Panc1 (cell line): ENCODE measurements at regions not wholly inside any gene's neighbourhood (a gene's known extent, or its start where the extent isn't known, plus 50 kb on each side); places are given as distances from the start of the nearest gene placed in this dataset.

ENCODE experiments used
- ATAC-seq: fragments of 200-7000 bp; cut with Tn5 transposase; 2 replicates; pipeline ENCODE4 v1.9.1; 2020; ENCODE audit warnings: mild to moderate bottlenecking, moderate library complexity
- BruUV-seq: library from RNA; stranded (reverse); fragments of 400-500 nt; replicated peaks from 2 replicates; lab custom pipeline; 2021; lab: Mats Ljungman, UMichigan
- CTCF ChIA-PET: fragments of 300-600 bp; sonication (Branson Sonifier 250); formaldehyde crosslinking; loops from one replicate; lab custom pipeline; 2022; ENCODE audit warnings: antibody characterized with exemption; lab: Charles Lee
- POLR2A ChIA-PET: fragments of 300-600 bp; sonication (Branson Sonifier 250); formaldehyde crosslinking; loops from one replicate; lab custom pipeline; 2022; ENCODE audit warnings: antibody characterized with exemption; lab: Charles Lee
- DNase-seq: peaks from one replicate; pipeline ENCODE4 v3.0.0-alpha.2; 2010; ENCODE audit warnings: low read depth, low spot score
- H3K27ac ChIP-seq: 2 replicates; pipeline ENCODE4 v1.5.1; 2011; ENCODE audit warnings: mild to moderate bottlenecking, low read length, inconsistent platforms
- H3K27me3 ChIP-seq: fragments of 200-500 bp; sonication (Bioruptor generic); 2 replicates; pipeline ENCODE4 v1.6.0; 2014; ENCODE audit warnings: low read length, inconsistent platforms; ENCODE audit not compliant: control insufficient read depth, insufficient read depth
- H3K36me3 ChIP-seq: fragments of 200-500 bp; sonication (Bioruptor generic); 2 replicates; pipeline ENCODE4 v1.5.1; 2014; ENCODE audit warnings: inconsistent platforms, mild to moderate bottlenecking, low read length, moderate library complexity; ENCODE audit not compliant: control insufficient read depth, insufficient read depth
- H3K4me1 ChIP-seq: 2 replicates; pipeline ENCODE4 v1.5.1; 2011; ENCODE audit warnings: inconsistent platforms, mild to moderate bottlenecking, low read length, moderate library complexity; ENCODE audit not compliant: control insufficient read depth, insufficient read depth
- H3K4me3 ChIP-seq, 2 experiments: 2 replicates each; pipeline ENCODE4 v1.5.1; 2011 to 2012; ENCODE audit warnings: low read depth in 2 of 2, low read length in 2 of 2, mild to moderate bottlenecking in 2 of 2, inconsistent platforms in 1 of 2, moderate library complexity in 1 of 2
- H3K9me3 ChIP-seq: fragments of 200-500 bp; sonication (Bioruptor generic); 2 replicates; pipeline ENCODE4 v1.5.1; 2014; ENCODE audit warnings: low read depth, mild to moderate bottlenecking, inconsistent platforms, low read length, moderate library complexity; ENCODE audit not compliant: control insufficient read depth, insufficient read depth
- POLR2AphosphoS5 ChIP-seq: IDR thresholded peaks from 2 replicates; pipeline ENCODE4 v1.6.1; 2012; ENCODE audit warnings: mild to moderate bottlenecking, low read depth, low read length, moderate library complexity
- SIN3A ChIP-seq: IDR thresholded peaks from 2 replicates; pipeline ENCODE4 v1.6.1; 2012; ENCODE audit warnings: low read depth, mild to moderate bottlenecking, low read length, moderate library complexity, borderline replicate concordance; ENCODE audit not compliant: insufficient read depth
- TCF7L2 ChIP-seq: IDR thresholded peaks from 2 replicates; pipeline ENCODE4 v1.6.1; 2011; ENCODE audit warnings: mild to moderate bottlenecking, low read depth, low read length, inconsistent platforms
- in situ Hi-C: cut with HindIII; loops from 2 replicates; pipeline ENCODE4 v1.10.0; 2016; ENCODE audit warnings: low sequenced_read_pairs, low pct_unique_long_range_greater_than_20kb
- intact Hi-C: fragments of 100-400 bp; cut with micrococcal nuclease; formaldehyde crosslinking; loops from one replicate; pipeline ENCODE4 v1.10.0; 2022; ENCODE audit not compliant: unreplicated experiment
- TF ChIP-seq, protein P1 (sequence below): fragments of 450-650 bp; IDR thresholded peaks from 2 replicates; pipeline ENCODE4 v1.5.1; 2017; ENCODE audit warnings: mild to moderate bottlenecking
- TF ChIP-seq, protein P2 (sequence below), 2 experiments: IDR thresholded peaks; 2 replicates each; pipeline ENCODE4 v1.6.1; 2011 to 2012; ENCODE audit warnings: low read depth in 2 of 2, control low read depth in 1 of 2, low read length in 1 of 2, mild to moderate bottlenecking in 1 of 2, moderate library complexity in 1 of 2; ENCODE audit not compliant: insufficient read depth in 1 of 2

DNA sequence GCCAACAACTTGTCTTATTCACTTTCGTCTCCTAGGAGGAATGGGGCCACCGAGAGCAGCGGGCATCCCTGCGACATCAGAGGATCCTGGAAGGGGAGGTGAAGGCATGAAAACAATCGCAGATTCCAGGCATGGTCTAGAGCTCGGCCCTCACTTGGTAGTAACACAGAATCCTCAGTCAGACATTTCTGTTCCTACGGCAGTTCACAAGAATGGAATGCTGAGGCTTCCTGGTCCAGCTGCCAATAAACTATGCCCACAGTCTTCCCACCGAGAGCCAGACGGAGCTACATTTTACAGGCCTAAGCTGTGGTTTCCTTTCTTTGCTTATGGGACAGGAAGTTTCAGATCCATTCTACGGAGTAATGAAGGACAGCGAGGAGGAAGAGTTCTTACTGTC is 75.8 kb downstream of the OR13A1 start:
- DNase-seq (no peak), ATAC-seq (no peak)
- BruUV-seq, result no TSS peak
- Histone ChIP-seq H3K4me3 (no peak overlapping the region), H3K36me3 (no peaks in the 10 kb centered on the region), H3K27me3 (peaks cover 4% of the 10 kb centered on the region; the same call in 1 of the 2 replicates), H3K27ac (no peak overlapping the region), H3K9me3 (no peaks in the 10 kb centered on the region), H3K4me1 (no peaks in the 10 kb centered on the region)
- TF ChIP-seq POLR2AphosphoS5 (no peak), SIN3A (no peak), TCF7L2 (no peak)
- TF ChIP-seq, protein P1, sequence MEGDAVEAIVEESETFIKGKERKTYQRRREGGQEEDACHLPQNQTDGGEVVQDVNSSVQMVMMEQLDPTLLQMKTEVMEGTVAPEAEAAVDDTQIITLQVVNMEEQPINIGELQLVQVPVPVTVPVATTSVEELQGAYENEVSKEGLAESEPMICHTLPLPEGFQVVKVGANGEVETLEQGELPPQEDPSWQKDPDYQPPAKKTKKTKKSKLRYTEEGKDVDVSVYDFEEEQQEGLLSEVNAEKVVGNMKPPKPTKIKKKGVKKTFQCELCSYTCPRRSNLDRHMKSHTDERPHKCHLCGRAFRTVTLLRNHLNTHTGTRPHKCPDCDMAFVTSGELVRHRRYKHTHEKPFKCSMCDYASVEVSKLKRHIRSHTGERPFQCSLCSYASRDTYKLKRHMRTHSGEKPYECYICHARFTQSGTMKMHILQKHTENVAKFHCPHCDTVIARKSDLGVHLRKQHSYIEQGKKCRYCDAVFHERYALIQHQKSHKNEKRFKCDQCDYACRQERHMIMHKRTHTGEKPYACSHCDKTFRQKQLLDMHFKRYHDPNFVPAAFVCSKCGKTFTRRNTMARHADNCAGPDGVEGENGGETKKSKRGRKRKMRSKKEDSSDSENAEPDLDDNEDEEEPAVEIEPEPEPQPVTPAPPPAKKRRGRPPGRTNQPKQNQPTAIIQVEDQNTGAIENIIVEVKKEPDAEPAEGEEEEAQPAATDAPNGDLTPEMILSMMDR, result no peak
- TF ChIP-seq, protein P2, sequence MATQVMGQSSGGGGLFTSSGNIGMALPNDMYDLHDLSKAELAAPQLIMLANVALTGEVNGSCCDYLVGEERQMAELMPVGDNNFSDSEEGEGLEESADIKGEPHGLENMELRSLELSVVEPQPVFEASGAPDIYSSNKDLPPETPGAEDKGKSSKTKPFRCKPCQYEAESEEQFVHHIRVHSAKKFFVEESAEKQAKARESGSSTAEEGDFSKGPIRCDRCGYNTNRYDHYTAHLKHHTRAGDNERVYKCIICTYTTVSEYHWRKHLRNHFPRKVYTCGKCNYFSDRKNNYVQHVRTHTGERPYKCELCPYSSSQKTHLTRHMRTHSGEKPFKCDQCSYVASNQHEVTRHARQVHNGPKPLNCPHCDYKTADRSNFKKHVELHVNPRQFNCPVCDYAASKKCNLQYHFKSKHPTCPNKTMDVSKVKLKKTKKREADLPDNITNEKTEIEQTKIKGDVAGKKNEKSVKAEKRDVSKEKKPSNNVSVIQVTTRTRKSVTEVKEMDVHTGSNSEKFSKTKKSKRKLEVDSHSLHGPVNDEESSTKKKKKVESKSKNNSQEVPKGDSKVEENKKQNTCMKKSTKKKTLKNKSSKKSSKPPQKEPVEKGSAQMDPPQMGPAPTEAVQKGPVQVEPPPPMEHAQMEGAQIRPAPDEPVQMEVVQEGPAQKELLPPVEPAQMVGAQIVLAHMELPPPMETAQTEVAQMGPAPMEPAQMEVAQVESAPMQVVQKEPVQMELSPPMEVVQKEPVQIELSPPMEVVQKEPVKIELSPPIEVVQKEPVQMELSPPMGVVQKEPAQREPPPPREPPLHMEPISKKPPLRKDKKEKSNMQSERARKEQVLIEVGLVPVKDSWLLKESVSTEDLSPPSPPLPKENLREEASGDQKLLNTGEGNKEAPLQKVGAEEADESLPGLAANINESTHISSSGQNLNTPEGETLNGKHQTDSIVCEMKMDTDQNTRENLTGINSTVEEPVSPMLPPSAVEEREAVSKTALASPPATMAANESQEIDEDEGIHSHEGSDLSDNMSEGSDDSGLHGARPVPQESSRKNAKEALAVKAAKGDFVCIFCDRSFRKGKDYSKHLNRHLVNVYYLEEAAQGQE (IDR thresholded peaks at IDR 0.05; ENCODE audit: insufficient read depth in 1 of 2, low read depth in 2 of 2, low read length in 1 of 2), result no peak
- intact Hi-C loops, result loop anchor here (5.0 kb wide), 1 partner anchor 232 kb away; no protein-coding TSS in a partner anchor
- POLR2A ChIA-PET, result no interaction called here
- in situ Hi-C loops, result no loop called here
- CTCF ChIA-PET, result no interaction called here

DNA sequence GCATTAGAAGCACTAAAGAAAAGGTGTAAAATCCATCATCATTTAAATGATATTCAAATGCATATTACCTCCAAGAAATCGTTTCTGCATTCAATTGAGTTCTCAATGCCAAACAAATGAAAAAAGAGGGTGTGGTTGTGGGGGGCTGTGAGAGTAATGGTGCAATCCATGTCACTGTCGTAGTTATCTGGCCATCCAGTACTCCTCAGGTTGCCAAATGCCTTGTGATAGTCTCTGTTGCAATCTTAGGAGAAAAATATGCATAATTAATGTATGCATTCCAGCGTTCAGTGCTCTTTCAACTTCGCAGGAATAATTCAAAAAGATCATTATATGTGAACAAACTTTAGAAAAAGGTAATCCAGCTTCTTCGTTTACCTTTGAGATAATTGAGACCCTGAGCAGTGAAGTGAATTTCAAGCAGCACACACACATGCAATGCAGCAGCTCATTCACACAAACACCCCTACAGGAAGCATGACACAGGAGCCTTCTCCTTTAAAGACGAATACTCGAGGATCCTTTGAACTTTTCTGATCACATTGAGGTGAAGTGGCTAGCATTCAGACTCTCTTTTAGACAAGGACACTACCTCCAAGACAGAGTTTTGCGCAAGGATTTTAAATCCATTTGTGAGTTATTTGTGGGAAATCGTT is 73.4 kb downstream of the OR13A1 start:
- DNase-seq (no peak), ATAC-seq (no peak)
- in situ Hi-C loops, result no loop called here
- no peaks in the 10 kb centered on the region for H3K9me3 ChIP-seq
- no peak overlapping the region for H3K4me3 ChIP-seq
- H3K4me1 ChIP-seq, result no peaks in the 10 kb centered on the region
- BruUV-seq, result no TSS peak
- POLR2A ChIA-PET, result no interaction called here
- TF ChIP-seq SIN3A (no peak), TCF7L2 (no peak)
- TF ChIP-seq, protein P2 (IDR thresholded peaks at IDR 0.05; ENCODE audit: insufficient read depth in 1 of 2, low read depth in 2 of 2, low read length in 1 of 2), result no peak
- CTCF ChIA-PET, result no interaction called here
- H3K27me3 ChIP-seq, result peaks cover 7% of the 10 kb centered on the region; the same call in 1 of the 2 replicates
- no peak overlapping the region for H3K27ac ChIP-seq
- intact Hi-C loops, result no loop called here
- H3K36me3 ChIP-seq, result no peaks in the 10 kb centered on the region
